Activated CD8-positive, alpha-beta memory T cell treated with anti-CD3 and anti-CD28 coated beads for 48 hours (primary cell): ENCODE measurements at regions not wholly inside any gene's neighbourhood (a gene's known extent, or its start where the extent isn't known, plus 50 kb on each side); places are given as distances from the start of the nearest gene placed in this dataset.
"Not testable (repeated sequence)": the region's sequence is repeated elsewhere in the genome, so short reads cannot be mapped to it uniquely, and the experiment has no call there.

Experiments used
- DNase-seq, 3 experiments: peaks; one replicate each; pipeline ENCODE4 v3.0.0-alpha.2; 2020; ENCODE audit warnings: low read depth in 2 of 3, low spot score in 2 of 3

DNA sequence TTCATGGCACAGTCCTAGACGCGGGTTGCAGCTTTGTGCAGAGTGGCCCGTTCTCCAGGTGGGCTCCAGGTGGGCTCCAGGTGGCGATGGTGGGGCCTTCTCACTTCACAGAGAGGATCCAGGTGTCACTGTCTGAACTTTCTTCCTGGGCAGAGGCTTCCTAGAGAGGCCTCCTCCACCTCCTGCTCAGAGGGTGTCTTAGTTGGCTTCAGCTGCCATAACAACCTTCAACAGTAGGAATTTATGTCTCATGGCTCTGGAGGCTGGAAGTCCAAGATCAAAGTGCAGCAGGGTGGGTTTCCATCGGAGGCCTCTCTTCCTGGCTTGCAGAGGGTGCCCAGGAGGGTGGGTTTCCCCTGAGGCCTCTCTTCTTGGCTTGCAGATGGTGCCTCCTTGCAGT lies 125.1 kb downstream of the GLRX3 start:
- DNase-seq = no peak

- no peak for DNase-seq
Observed at GRCh38 chr10:130261766-130262165, 125.6 kb downstream of the GLRX3 start.

GRCh38 chr10:130263289-130263688 lies 127.1 kb downstream of the GLRX3 start:
- DNase-seq = no peak

GRCh38 chr10:130265542-130265941 lies 129.4 kb downstream of the GLRX3 start:
- no peak for DNase-seq

DNA sequence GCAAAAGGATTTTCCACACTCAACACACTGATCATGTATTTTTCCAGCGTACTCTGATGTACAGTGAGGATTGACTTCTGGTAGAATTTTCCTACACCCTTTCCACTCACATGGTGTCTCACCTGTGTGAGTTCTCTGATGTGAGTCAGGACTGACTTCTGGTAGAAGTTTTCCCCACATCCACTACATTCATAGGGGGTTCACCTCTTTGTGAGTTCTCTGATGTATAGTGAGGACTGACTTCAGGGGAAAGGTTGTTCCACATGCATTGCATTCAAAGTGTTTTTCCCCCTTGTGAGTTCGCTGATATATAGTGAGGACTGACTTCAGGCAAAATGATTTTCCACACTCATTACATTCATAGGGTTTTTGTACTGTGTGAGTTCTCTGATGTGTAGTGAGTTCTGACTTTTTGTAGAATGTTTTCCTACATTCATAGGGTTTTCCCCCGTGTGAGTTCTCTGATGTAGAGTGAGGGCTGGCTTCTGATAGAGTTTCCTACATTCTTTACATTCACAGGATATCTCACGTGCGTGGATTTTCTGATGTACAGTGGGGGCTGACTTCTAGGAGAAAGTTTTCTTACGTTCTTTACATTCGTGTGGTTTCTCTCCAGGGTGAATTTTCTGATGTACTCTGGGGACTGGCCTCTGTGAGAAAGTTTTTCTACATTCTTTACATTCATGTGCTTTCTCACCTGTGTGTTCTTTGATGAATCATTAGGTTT lies 146.5 kb downstream of the GLRX3 start:
- no peak for DNase-seq

- no peak for DNase-seq
Observed at GRCh38 chr10:130283219-130283545, 147.0 kb downstream of the GLRX3 start.

DNA sequence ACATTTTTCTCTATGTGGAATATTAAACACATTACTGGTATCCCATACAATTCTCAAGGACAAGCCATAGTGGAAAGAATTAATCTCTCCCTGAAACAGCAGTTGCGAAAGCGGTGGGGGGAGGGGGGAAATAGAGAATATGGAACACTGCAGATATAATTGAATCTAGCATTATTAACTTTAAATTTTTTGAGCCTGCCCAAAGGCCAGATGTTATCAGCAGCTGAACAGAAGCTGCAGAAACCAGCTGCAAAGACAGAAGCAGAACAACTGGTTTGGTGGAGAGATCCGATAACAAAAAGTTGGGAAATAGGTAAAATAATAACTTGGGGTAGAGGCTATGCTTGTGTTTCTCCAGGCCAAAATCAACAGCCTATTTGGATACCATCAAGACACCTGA lies 159.6 kb downstream of the GLRX3 start:
- DNase-seq = not testable (repeated sequence)

GRCh38 chr10:130300608-130301020 lies 164.4 kb downstream of the GLRX3 start:
- peak; percentile 0 to 29 (median 5) for DNase-seq

DNA sequence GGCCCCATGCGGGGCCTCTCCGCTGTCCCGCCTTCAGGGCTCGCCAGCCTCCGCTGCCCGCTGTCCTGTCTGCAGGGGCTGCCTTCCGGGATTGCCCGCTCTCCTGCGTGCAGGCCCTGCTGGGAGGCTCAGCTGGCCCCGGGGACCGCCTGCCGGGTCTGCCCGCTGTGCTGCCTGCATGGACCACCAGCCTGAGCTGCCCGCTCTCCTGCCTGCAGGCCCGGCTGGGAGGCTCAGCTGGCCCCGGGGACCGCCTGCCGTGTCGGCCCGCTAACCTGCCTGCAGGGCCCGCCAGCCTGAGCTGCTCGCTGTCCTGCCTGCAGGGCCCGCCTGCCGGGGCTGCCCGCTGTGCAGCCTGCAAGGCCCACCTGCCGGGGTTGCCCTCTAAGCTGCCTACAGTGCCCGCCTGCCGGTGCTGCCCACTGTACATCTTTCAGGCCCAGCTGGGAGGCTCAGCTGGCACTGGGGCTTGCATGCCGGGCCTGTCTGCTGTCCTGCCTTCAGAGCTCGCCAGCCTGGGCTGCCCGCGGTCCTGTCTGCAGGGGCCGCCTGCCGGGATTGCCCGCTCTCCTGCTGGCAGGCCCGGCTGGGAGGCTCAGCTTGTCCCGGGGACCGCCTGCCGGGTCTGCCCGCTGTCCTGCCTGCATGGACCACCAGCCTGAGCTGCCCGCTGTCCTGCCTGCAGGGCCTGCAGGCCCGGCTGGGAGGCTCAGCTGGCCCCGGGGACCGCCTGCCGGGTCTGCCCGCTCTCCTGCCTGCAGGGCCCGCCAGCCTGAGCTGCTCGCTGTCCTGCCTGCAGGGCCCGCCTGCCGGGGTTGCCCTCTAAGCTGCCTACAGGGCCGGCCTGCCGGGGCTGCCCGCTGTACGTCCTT lies 165.1 kb downstream of the GLRX3 start:
- peak; percentile 7 to 40 (median 23) for DNase-seq

DNA sequence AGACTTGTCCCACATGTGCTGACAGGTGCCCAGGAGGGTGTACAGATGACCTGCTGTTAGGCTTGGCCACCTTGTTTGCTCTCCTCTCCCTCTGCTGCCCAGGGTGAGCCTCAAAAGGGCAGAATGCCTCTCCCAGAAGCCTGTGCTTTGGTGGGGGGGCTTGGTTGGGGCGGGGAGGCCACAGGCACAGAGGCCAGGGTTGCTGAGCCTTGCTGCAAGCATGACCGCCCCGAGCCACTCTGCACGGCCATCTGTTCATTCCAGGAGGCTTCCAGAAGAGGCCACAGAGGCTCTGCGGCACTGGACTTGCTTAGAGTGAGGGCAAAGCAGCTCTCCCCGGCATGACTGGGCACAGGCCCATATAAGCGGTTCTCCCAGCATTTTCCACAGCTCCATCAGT lies 190.8 kb downstream of the GLRX3 start:
- no peak for DNase-seq

- no peak for DNase-seq
Observed at GRCh38 chr10:130329792-130330191, 193.6 kb downstream of the GLRX3 start.

DNA sequence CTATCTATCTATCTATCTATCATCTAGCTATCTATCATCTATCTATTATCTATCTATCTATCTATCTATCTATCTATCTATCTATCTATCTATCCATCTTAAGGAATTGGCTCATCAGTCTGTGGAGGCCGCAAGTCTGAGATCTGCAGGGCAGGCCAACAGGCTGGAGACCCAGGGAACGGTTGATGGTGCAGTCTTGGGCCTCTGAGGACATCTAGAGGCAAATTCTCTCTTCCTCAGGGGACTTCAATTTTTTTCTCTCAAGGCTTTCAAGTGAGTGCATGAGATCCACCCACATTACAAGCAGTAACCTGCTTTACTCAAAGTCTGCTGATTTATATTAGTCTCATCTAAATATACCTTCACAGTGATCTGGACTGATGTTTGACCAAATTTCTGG lies 197.0 kb downstream of the GLRX3 start:
- no peak for DNase-seq

- DNase-seq = no peak
Observed at GRCh38 chr10:130335336-130335735, 199.1 kb downstream of the GLRX3 start.

DNA sequence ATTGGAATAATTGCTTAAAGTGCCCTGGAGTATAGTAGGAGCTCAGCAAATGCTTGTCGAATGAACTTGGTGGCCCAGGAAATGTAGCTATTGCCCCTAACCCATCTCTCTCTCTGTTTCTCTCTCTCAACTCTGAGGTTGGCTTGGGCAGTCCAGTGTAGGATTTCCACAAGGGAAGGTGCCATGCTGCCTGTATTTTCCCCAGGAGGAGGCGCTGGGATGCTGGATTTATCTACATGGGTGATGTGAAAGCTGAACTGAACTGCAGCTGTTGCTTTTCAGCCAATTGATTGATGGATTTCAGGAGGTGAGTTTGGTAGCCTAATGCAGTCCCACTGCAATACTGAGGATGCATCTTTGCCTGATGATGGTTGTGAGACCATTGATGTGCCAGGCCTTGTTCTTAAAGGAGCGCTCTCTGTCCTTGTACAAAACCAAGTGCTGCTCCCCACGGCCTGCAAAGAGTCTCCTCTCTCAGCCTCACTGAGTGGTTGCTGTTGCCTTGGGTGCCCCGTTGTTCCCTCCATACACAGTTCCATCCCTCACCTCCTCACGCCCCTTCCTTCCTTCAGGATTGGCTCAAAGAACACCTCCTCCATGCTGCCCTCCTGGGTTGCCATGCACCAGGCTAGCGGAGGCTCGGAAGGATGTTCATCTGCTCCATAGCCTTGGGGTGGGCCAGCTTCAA lies 200.6 kb downstream of the GLRX3 start:
- DNase-seq = no peak

GRCh38 chr10:130337305-130337640 lies 201.1 kb downstream of the GLRX3 start:
- DNase-seq = no peak

DNA sequence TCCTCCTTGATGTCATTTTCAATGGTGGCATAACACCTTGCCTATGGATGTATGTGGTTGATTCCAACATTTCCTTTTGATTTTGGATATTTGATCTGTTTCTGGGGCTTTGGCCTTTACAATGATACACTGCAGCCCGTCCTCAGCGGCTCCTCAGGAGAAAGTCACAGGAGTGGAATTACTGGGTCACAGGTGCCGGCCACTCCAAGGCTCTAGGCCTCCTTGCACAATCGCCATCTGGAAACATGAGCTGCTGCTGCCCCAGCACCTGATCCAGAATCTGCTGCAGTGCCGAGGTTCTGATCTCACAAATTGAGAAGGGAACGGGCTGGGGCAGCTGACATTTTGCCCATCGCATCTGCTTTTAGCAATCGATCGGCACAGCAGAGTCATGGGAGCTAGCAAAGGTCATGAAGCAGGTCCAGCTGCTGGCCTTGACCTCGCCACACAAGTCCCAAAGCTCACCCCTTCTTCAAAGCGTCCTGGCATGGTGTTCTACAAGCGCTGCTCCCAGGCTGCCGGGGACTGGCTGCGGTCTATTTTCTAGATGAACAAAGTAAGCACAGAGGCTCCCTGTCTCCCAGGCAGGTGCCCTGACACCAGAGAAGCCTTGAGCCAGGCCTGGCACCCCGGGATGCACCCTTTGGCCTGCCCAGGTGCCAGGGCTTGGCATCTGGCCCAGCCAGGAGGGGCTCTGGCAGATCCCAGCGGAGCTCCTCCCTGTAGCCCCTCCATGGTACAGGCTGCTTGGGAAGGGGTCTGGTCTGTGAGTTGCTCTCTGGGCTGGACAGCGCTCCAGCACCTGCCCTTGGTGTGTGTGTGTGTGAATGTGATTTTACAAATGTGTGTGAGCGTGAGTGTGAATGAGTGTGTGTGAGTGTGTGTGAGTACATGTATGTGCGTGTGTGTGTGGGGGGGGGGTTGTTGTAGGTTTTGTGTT lies 201.8 kb downstream of the GLRX3 start:
- no peak for DNase-seq

GRCh38 chr10:130338636-130339024 lies 202.4 kb downstream of the GLRX3 start:
- no peak for DNase-seq

- no peak for DNase-seq
Observed at GRCh38 chr10:130339091-130339490, 202.9 kb downstream of the GLRX3 start.

DNA sequence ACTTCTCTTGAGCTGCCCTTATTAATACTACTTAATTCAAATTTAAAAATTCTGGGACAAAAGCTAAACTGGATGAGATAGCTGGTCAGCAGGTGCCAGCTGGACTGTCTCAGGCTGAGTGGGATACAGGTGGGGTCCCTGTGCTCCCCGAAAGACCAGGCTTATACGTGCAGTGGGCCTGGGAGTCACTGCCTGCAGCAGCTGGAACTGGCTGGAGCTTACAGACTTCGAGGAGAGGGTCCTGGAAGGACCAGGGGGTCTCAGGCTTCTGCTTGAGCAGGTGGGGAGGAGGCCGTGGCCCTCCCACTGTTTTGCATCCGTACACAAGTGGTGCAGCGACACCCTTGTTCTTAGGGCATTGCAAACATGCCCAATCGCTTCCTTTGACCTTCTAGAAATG lies 203.7 kb downstream of the GLRX3 start:
- DNase-seq = no peak

GRCh38 chr10:130340816-130341215 lies 204.6 kb downstream of the GLRX3 start:
- DNase-seq = no peak

- no peak for DNase-seq
Observed at GRCh38 chr10:130341356-130341755, 205.2 kb downstream of the GLRX3 start.
